HG03045 (cell line): ENCODE measurements at regions not wholly inside any gene's neighbourhood (a gene's known extent, or its start where the extent isn't known, plus 50 kb on each side); places are given as distances from the start of the nearest gene placed in this dataset.
"Not testable (repeated sequence)": the region's sequence is repeated elsewhere in the genome, so short reads cannot be mapped to it uniquely, and the experiment has no call there.

Source experiments
- ATAC-seq: cut with Tn5 transposase; IDR thresholded peaks from one replicate; pipeline ENCODE4 v1.9.1; 2021; ENCODE audit warnings: mild to moderate bottlenecking, moderate library complexity; ENCODE audit not compliant: unreplicated experiment

DNA sequence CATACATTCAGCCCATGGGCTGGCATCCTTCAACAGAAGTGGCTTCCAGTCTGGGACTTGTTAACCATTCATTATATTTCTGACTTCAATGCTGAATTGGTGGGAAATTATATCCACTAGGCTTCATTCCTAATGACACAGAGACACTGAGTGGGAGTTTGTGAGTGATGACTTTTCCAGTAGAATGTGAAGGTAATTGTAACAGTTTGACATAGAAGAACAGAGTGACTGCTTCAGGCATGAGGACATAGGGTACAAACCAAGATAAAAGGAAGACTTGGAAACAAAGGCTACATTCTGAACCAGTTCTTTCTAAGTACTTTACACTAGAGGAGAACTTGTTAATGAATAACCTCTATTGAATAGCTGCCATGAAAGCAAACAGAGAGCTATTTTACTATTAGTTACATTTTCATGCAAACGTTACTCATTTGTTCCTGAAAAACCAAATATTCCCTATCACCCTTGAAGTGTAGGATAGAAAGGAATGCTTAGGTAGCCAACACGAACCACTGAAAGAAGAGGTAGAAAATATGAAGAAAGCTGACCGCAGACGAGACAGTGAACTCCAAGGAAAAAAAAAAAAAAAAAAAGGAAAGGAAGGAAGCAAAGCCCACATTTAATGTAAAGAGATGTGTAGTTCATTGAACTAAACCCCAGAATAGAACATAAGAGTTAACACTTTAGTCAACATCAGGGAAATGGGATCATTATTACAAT is 237.0 kb upstream of the SEMA3C start:
- no peak for ATAC-seq

DNA sequence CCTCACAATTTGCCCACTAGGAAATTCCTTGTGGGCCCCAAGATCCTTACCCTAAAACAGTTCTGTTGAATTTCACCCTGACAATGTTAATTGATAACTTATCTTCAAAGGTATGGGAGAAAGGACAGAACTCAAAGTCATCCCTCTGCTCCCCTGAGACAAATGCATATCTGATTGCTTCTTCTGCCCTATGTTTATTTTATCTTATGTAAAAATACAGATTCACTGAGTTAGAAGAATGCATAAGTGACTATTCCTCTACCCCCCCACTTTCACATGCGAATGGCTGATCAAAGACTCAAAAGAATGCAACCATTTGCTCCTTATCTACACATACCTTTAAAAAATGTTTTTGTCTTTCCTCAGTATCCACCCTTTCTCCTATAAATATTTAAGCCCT is 235.7 kb upstream of the SEMA3C start:
- no peak for ATAC-seq

GRCh38 chr7:81152925-81153324 is 234.1 kb upstream of the SEMA3C start:
- ATAC-seq = not testable (repeated sequence)

DNA sequence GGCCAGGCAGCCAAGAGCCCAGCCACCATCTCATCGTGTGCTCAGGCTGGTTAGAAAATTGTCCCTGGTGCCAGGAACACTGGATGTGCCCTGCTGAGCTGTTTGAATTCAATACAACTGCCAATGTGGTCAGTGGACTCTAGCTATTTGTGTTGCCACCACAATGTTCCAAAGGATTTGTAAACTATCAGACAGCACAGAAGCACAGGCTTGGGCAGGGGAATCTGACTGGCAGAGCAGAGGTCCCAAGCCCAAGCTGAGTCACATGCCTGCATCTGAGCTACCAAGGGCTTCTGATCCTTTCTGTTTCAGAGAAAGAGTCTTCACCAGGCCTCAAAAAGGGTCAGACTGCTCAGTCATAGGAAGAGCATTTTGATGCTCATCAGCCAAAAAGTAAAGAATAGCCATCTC is 232.1 kb upstream of the SEMA3C start:
- ATAC-seq = no peak

- no peak for ATAC-seq
These were observed 225.0 kb upstream of the SEMA3C start for GRCh38 chr7:81143856-81144255.

- not testable (repeated sequence) for ATAC-seq
These were observed 222.7 kb upstream of the SEMA3C start for GRCh38 chr7:81141257-81142205.

GRCh38 chr7:81140775-81141174 is 221.9 kb upstream of the SEMA3C start:
- no peak for ATAC-seq

DNA sequence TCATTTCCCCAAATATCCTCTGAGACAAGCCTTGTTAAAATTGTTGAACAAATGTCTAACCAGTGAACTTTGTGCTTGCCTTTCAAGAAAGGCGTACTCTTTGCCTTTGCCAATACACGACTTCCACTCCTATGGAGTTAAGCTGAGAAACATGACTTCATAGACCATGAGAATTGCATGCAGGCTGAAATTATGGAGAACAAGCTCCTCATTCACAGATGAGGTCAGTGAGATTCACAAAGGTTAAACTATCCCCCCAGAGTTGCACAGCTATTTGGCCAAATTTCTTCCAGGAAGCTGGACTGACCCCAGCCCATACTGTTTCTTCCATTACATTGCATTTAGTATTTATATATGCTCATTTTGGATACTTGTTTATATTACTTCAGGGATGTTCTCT is 221.4 kb upstream of the SEMA3C start:
- ATAC-seq = no peak

DNA sequence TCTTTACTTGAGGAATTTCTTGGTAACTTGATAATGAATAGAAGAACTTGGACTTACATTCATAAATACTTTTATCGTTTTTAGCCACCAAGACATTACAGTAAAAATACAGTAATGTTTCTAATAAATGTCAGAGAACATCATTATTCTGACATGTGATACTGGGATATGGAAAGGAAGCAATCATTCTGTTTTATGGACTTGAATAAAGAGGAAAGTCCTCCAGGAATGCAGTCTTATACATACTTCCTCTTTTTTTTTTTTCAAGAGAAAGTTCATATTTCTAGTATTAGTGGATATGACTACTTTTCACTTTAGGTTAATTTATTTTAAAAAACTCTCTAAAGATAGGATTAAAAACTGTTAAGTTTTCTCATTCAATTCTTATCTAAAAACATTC is 220.0 kb upstream of the SEMA3C start:
- no peak for ATAC-seq

GRCh38 chr7:81135324-81135723 is 216.5 kb upstream of the SEMA3C start:
- ATAC-seq = no peak

DNA sequence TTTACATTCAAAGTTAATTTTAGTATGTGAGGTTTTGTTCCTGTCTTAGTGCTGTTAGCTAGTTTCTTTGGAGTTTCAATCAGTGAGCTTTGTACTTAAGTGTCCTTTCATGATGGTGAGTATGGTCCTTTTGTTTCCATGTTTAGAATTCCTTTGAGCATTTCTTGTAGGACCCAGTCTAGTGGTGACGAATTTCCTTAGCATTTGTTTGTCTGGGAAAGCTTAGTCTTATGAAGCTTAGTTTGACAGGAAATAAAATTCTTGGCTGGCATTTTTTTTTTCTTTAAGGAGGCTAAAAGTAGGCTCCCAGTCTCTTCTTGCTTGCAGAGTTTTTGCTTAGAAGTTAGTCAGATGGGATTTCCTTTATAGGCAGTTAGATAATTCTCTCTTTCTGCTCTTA is 209.2 kb upstream of the SEMA3C start:
- no peak for ATAC-seq

DNA sequence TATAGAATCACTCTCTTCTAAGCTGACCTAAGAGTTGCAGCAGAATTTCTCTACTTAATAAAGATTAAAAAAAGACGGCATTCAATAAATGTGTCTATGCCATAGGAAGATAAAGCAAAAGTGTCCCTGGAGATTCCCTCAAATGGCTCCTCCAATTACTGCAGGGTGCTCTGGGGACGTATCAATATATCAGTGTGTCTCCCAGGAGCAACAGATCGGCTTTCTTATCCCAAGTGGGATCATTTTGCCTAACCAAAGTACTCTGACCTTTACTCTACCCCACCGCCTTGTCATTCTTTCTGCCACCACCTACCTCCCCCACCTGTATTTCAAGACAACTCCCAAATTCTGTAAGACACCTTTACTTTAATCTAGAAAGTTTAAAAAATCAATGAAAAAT is 202.0 kb upstream of the SEMA3C start:
- no peak for ATAC-seq

DNA sequence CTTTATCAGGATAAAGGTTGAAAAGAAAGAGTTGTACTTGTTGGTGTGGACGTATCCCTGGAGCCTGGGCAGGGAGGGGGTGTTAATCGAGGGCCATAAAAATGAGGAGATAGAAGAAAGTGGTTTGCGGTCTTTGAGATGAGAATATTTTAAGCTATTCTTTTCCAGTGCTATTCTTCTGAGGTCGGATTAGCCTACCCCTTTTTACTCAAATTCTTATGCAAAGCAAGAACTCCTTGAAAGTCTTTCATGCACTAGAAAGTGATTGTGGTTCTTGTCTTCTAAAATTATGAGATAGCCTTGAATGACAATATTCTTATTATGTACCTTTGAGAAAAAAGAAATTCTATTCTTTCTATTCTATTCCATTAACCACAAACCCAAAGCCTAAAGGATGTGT is 201.3 kb upstream of the SEMA3C start:
- ATAC-seq = no peak

- ATAC-seq = no peak
These were observed 195.8 kb upstream of the SEMA3C start for GRCh38 chr7:81114633-81115032.

GRCh38 chr7:81112731-81113130 is 193.9 kb upstream of the SEMA3C start:
- ATAC-seq = no peak

DNA sequence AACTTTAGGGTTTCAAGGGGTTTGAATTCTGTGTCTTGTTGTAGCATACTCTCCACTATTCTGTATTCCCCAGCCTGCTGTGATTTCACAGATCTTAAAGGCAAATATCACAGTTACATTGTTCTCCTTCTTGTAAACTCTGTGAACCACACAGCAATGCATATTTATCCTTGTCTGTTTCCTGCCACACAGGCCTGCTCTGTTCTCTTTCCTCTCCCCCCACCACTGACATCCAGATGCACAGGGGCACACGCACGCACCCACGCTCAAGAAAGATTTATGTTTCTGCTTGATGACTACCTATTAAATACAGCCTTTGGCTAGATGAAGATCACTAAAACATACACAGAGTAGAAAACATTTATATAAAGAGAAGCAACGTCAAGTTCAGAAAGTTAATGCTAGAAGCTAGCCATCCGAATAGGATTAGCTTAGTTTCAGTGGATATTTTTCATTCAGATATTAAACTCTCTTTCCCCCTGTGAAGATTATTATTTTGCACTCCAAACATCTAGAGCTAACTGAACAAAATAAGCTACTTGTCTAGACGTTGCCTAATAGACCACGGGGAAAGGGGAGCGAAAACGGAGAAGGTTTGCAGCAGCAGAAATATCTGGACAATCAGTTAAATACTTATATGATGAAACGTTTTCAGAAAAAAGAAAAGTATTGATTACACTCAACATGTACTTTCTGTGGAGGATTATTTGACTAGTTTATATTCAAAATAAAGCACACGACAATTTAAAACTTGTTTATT is 193.1 kb upstream of the SEMA3C start:
- no peak for ATAC-seq

DNA sequence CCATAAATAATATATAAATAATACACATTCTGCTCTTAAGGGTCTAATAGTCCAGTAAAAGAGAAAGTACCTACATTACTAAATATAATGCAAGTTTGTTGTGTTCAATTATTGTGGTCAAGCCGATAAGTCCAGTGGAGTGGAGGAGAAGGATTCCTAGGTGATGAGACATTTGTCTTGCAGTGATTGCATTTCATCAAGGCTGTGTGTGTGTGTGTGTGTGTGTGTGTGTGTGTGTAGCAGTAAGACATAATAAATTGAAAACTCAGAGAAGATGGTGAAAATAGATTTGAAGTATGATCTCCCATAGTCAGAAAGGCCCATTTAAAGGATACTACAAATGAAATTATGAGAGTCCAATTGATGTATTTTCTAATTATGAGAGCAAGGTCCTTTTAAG is 192.5 kb upstream of the SEMA3C start:
- ATAC-seq = no peak

DNA sequence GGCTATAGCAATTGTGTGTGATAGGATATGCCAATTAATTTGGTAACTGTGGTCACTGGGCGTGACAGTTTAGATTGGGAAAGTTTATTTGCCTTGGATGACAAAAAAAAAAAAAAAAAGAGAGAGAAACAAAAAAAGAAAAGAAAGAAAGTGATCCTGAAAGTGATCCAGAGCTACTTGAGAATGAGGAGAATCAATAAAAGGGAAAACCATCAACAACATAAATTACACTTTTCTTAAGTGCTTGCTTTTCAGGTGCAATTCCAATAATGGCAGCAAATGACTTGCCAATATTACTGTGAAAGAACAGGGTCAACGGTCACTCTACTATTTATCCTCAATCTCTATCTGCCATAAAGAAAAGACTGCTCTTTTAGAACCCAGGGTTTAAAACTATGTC is 191.8 kb upstream of the SEMA3C start:
- ATAC-seq = no peak

GRCh38 chr7:81098213-81098612 is 179.4 kb upstream of the SEMA3C start:
- ATAC-seq = no peak

GRCh38 chr7:81094952-81095351 is 176.1 kb upstream of the SEMA3C start:
- no peak for ATAC-seq

DNA sequence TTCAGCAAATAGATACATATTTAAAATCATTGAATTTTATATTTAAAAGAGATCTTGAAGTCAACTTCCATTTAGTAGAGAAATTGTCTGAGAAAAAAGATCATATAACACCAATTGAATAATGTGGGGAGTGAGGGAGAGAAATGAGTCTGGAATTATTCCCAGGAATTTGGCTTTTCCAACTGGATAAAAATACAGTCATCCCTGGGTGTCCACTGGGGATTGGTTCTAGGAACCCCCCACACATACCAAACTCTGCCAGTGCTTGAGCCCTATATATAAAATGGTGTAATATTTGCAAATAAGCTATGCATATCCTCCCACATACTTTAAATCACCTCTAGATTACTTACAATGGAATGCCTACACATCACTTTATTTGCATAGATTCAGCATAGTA is 162.8 kb upstream of the SEMA3C start:
- ATAC-seq = no peak
